H9 (cell line): ENCODE measurements at regions not wholly inside any gene's neighbourhood (a gene's known extent, or its start where the extent isn't known, plus 50 kb on each side); places are given as distances from the start of the nearest gene placed in this dataset.

Experiments
- DNase-seq: peaks from one replicate; pipeline ENCODE4 v3.0.0-alpha.2; 2017
- H2AFZ ChIP-seq: one replicate; pipeline ENCODE4 v1.6.1; 2013; ENCODE audit warnings: mild to moderate bottlenecking, low read length, control low read depth, moderate library complexity
- H2AK5ac ChIP-seq: 2 replicates; pipeline ENCODE4 v1.6.1; 2013; ENCODE audit warnings: low read length, control low read depth, mixed read lengths; ENCODE audit not compliant: insufficient read length
- H2BK120ac ChIP-seq: one replicate; pipeline ENCODE4 v1.6.1; 2013; ENCODE audit warnings: low read depth, mild to moderate bottlenecking, low read length, control low read depth, inconsistent platforms; ENCODE audit not compliant: poor library complexity, severe bottlenecking
- H2BK12ac ChIP-seq: 2 replicates; pipeline ENCODE4 v1.6.1; 2013; ENCODE audit warnings: low read length, control low read depth, mixed read lengths, low read depth; ENCODE audit not compliant: insufficient read length
- H2BK15ac ChIP-seq: 2 replicates; pipeline ENCODE4 v1.6.1; 2013; ENCODE audit warnings: low read depth, low read length, control low read depth
- H2BK20ac ChIP-seq: one replicate; pipeline ENCODE4 v1.6.1; 2013; ENCODE audit warnings: low read depth, mild to moderate bottlenecking, low read length, control low read depth, inconsistent platforms; ENCODE audit not compliant: poor library complexity, severe bottlenecking
- H2BK5ac ChIP-seq: 2 replicates; pipeline ENCODE4 v1.6.1; 2013; ENCODE audit warnings: low read length, control low read depth, mixed read lengths; ENCODE audit not compliant: insufficient read length
- H3K14ac ChIP-seq: 2 replicates; pipeline ENCODE4 v1.6.1; 2013; ENCODE audit warnings: low read length, control low read depth; ENCODE audit not compliant: insufficient read depth
- H3K18ac ChIP-seq: 2 replicates; pipeline ENCODE4 v1.6.1; 2013; ENCODE audit warnings: low read depth, mild to moderate bottlenecking, mixed read lengths, low read length, control low read depth; ENCODE audit not compliant: insufficient read length
- H3K23ac ChIP-seq: 2 replicates; pipeline ENCODE4 v1.6.1; 2013; ENCODE audit warnings: low read length, control low read depth, mixed read lengths, low read depth; ENCODE audit not compliant: insufficient read length
- H3K23me2 ChIP-seq: 2 replicates; pipeline ENCODE4 v1.6.1; 2013; ENCODE audit warnings: low read depth, mild to moderate bottlenecking, mixed read lengths, low read length, control low read depth; ENCODE audit not compliant: insufficient read length, poor library complexity, severe bottlenecking
- H3K27ac ChIP-seq: 2 replicates; pipeline ENCODE4 v1.5.1; 2013; ENCODE audit warnings: low read length, control low read depth, mixed read lengths, low read depth; ENCODE audit not compliant: insufficient read length
- H3K27me3 ChIP-seq: 2 replicates; pipeline ENCODE4 v1.6.1; 2013; ENCODE audit warnings: low read length, control low read depth, inconsistent platforms; ENCODE audit not compliant: insufficient read depth
- H3K4ac ChIP-seq: 2 replicates; pipeline ENCODE4 v1.6.1; 2013; ENCODE audit warnings: low read depth, mild to moderate bottlenecking, control low read depth, inconsistent platforms, low read length, moderate library complexity
- H3K4me1 ChIP-seq: 2 replicates; pipeline ENCODE4 v1.6.1; 2013; ENCODE audit warnings: low read length, control low read depth, inconsistent platforms; ENCODE audit not compliant: insufficient read depth
- H3K4me2 ChIP-seq: 2 replicates; pipeline ENCODE4 v1.6.1; 2013; ENCODE audit warnings: low read length, control low read depth, mixed read lengths; ENCODE audit not compliant: insufficient read length, insufficient read depth
- H3K56ac ChIP-seq: 2 replicates; pipeline ENCODE4 v1.6.1; 2013; ENCODE audit warnings: low read depth, mild to moderate bottlenecking, mixed read lengths, low read length, control low read depth; ENCODE audit not compliant: insufficient read length
- H3K79me1 ChIP-seq: 2 replicates; pipeline ENCODE4 v1.6.1; 2013; ENCODE audit warnings: low read depth, mild to moderate bottlenecking, moderate library complexity, low read length, control low read depth, inconsistent platforms; ENCODE audit not compliant: insufficient read depth, poor library complexity, severe bottlenecking
- H3K79me2 ChIP-seq: 2 replicates; pipeline ENCODE4 v1.6.1; 2013; ENCODE audit warnings: low read length, control low read depth, inconsistent platforms; ENCODE audit not compliant: insufficient read depth
- H3K9ac ChIP-seq: 2 replicates; pipeline ENCODE4 v1.6.1; 2013; ENCODE audit warnings: low read length, control low read depth, mixed read lengths; ENCODE audit not compliant: insufficient read length; ENCODE audit errors: extremely low read depth
- H3K9me3 ChIP-seq: one replicate; pipeline ENCODE4 v1.6.1; 2013; ENCODE audit warnings: low read depth, low read length, inconsistent platforms; ENCODE audit not compliant: control insufficient read depth
- H3T11ph ChIP-seq: one replicate; pipeline ENCODE4 v1.6.1; 2013; ENCODE audit warnings: mild to moderate bottlenecking, low read length, control low read depth, inconsistent platforms
- H4K20me1 ChIP-seq: one replicate; pipeline ENCODE4 v1.6.1; 2013; ENCODE audit not compliant: control insufficient read depth, insufficient read length, insufficient read depth
- H4K5ac ChIP-seq: 2 replicates; pipeline ENCODE4 v1.6.1; 2013; ENCODE audit warnings: low read depth, mild to moderate bottlenecking, mixed read lengths, low read length, control low read depth; ENCODE audit not compliant: insufficient read length
- H4K8ac ChIP-seq: replicated peaks from 2 replicates; pipeline ENCODE4 v1.6.1; 2013; ENCODE audit warnings: low read length, control low read depth, mixed read lengths, low read depth; ENCODE audit not compliant: insufficient read length
- H4K91ac ChIP-seq: 2 replicates; pipeline ENCODE4 v1.6.1; 2013; ENCODE audit warnings: low read depth, mild to moderate bottlenecking, moderate library complexity, mixed read lengths, low read length, control low read depth; ENCODE audit not compliant: insufficient read length
- H3K27ac Mint-ChIP-seq, 3 experiments: 2 replicates in 2 of 3; 3 replicates in 1 of 3; pipeline ENCODE4 v1.8.0; 2020 to 2021; ENCODE audit warnings: mixed read lengths in 3 of 3, mild to moderate bottlenecking in 1 of 3, moderate library complexity in 1 of 3
- H3K27me3 Mint-ChIP-seq: 2 replicates; pipeline ENCODE4 v1.8.0; 2021; ENCODE audit warnings: low read depth, mild to moderate bottlenecking, moderate library complexity, mixed read lengths
- H3K36me3 Mint-ChIP-seq, 3 experiments: 2 replicates in 2 of 3; 3 replicates in 1 of 3; pipeline ENCODE4 v1.8.0; 2020 to 2021; ENCODE audit warnings: low read depth in 3 of 3, mixed read lengths in 3 of 3; ENCODE audit not compliant: insufficient read depth in 1 of 3
- H3K4me1 Mint-ChIP-seq, 2 experiments: 2 replicates each; pipeline ENCODE4 v1.8.0; 2020; ENCODE audit warnings: mixed read lengths in 2 of 2
- H3K4me3 Mint-ChIP-seq, 2 experiments: 2 replicates in 1 of 2; 3 replicates in 1 of 2; pipeline ENCODE4 v1.8.0; 2020 to 2021; ENCODE audit warnings: mild to moderate bottlenecking in 2 of 2, mixed read lengths in 2 of 2, moderate library complexity in 1 of 2
- H3K9me3 Mint-ChIP-seq, 2 experiments: 2 replicates in 1 of 2; 3 replicates in 1 of 2; pipeline ENCODE4 v1.8.0; 2020; ENCODE audit warnings: mild to moderate bottlenecking in 2 of 2, mixed read lengths in 2 of 2, moderate library complexity in 1 of 2
- WGBS: extraction: QIAGEN DNeasy Blood & Tissue Kit; methylation state at CpG from one replicate; pipeline ENCODE4 v1.1.7; 2013; ENCODE audit warnings: missing lambda C conversion rate, low lambda C conversion rate, mixed read lengths; ENCODE audit not compliant: insufficient read length; ENCODE audit errors: extremely low coverage; 5-methylcytosine and 5-hydroxymethylcytosine counted together
- TF ChIP-seq, protein P1 (sequence below): fragments of 200-600 bp; sonication (generic); conservative IDR thresholded peaks from 3 replicates; pipeline ENCODE4 v1.8.0; 2021; ENCODE audit warnings: antibody characterized with exemption, mild to moderate bottlenecking

DNA sequence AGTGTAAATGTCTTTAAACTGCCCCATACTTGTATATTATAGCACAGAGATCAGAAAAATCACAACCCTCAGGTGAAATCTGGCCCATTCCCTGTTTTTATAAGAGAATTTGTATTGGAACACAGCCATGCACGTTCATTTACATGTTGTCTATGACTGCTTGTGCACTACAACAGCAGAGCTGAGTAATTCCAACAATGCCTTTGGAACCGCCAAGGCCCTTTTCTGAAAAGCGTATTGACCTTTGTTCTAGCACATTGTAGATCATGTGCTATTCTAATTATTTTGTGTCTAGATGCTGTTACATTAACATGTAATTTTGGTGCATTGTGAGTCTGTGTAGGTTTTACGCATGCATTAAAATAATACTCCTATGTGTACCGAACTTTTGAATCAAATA is 339.6 kb downstream of the CHRM3 start:
- WGBS, result no CpG with 5 or more reads among the region's 5 CpGs
- Histone ChIP-seq H2BK5ac (no peak overlapping the region), H3K27ac (no peak overlapping the region), H2BK20ac (no peak overlapping the region), H2BK12ac (no peak overlapping the region), H3K79me1 (no peaks in the 10 kb centered on the region), H2AFZ (no peak overlapping the region), H3T11ph (no peak overlapping the region), H3K56ac (no peak overlapping the region), H4K8ac (no peak overlapping the region), H3K14ac (no peak overlapping the region), H3K4me1 (no peaks in the 10 kb centered on the region; the same call in 1 of the 2 replicates), H3K9ac (no peak overlapping the region), H3K18ac (no peak overlapping the region), H2BK120ac (no peak overlapping the region), H3K79me2 (no peaks in the 10 kb centered on the region), H4K5ac (no peak overlapping the region), H3K4me2 (no peak overlapping the region), H3K4ac (no peak overlapping the region), H4K20me1 (no peaks in the 10 kb centered on the region), H3K23ac (no peak overlapping the region), H4K91ac (no peak overlapping the region), H3K9me3 (no peaks in the 10 kb centered on the region), H3K27me3 (no peaks in the 10 kb centered on the region), H2BK15ac (no peak overlapping the region), H3K23me2 (no peaks in the 10 kb centered on the region), H2AK5ac (no peak overlapping the region)
- H3K9me3 Mint-ChIP-seq, result no peaks in the 10 kb centered on the region
- no peak overlapping the region for H3K4me3 Mint-ChIP-seq
- no peak overlapping the region for H3K27ac Mint-ChIP-seq
- H3K36me3 Mint-ChIP-seq, result no peaks in the 10 kb centered on the region
- peaks cover 7 to 9% of the 10 kb centered on the region in 2 experiments; a peak in 3 of 4 replicates for H3K4me1 Mint-ChIP-seq
- no peak for DNase-seq
- no peaks in the 10 kb centered on the region for H3K27me3 Mint-ChIP-seq
- TF ChIP-seq, protein P1, sequence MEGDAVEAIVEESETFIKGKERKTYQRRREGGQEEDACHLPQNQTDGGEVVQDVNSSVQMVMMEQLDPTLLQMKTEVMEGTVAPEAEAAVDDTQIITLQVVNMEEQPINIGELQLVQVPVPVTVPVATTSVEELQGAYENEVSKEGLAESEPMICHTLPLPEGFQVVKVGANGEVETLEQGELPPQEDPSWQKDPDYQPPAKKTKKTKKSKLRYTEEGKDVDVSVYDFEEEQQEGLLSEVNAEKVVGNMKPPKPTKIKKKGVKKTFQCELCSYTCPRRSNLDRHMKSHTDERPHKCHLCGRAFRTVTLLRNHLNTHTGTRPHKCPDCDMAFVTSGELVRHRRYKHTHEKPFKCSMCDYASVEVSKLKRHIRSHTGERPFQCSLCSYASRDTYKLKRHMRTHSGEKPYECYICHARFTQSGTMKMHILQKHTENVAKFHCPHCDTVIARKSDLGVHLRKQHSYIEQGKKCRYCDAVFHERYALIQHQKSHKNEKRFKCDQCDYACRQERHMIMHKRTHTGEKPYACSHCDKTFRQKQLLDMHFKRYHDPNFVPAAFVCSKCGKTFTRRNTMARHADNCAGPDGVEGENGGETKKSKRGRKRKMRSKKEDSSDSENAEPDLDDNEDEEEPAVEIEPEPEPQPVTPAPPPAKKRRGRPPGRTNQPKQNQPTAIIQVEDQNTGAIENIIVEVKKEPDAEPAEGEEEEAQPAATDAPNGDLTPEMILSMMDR, result no peak
